COLO668 (cell line): ENCODE measurements at regions not wholly inside any gene's neighbourhood (a gene's known extent, or its start where the extent isn't known, plus 50 kb on each side); places are given as distances from the start of the nearest gene placed in this dataset.
"Not testable (repeated sequence)": the region's sequence is repeated elsewhere in the genome, so short reads cannot be mapped to it uniquely, and the experiment has no call there.

Experiments
- DNase-seq: peaks from one replicate; lab custom pipeline; 2025; ENCODE audit not compliant: unreplicated experiment; lab: John Stamatoyannopoulos, UW

DNA sequence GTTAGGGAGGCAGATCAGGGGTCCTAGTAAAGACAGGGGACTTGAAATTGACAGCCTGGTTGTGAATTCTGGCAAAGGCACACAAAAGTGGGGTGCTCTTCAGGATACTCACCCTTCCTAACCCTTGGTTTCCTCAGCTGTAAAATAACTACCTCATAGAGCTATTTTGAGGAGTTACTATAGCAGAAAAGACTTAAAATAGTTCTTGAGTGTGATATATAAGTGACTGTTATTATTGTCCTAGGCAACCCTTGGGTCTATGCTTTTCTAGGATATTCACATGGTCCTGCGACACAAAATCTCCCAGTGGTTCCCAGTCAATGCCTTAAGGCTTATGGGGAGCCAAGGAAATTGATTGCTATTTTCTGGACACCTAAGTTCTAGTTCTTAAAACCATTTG, 98.1 kb upstream of the NAMPT start:
- DNase-seq = no peak

DNA sequence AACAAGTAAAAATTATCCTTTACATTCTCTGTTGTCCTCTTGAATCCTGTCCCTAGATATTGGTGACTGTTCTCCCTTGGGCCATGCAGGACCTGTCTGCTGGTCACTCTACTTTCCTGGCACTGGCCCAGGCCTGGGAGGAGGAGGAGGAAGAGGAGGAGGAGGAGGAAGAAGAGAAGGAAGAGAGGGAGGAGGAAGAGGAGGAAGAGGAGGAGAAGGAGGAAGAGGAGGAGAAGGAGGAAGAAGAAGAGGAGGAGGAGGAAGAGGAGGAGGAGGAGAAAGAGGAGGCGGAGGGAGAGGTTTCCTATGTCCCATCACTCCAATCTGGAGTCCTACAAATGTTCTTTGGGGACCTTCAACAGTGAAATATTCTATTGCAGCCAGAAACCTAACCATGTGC, 97.3 kb upstream of the NAMPT start:
- no peak for DNase-seq

DNA sequence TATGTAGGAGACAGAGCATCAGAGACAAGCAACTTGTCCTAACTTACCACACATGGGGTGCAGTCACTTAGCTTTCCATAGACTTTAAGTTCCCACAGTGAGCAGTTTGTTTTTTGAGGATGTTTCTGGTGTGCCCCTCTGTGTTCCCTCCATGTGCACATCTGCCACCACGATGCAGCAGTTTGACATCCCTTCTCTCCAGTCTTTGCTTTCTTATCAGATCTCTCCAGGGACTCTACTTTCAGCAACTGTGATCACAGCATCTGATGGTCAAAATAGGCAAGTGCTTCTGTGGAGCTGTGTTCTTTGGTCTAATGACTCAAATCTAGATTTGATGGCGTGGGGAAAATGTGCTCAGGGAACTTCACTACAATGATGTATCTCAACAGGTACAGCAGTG, 96.5 kb upstream of the NAMPT start:
- no peak for DNase-seq

DNA sequence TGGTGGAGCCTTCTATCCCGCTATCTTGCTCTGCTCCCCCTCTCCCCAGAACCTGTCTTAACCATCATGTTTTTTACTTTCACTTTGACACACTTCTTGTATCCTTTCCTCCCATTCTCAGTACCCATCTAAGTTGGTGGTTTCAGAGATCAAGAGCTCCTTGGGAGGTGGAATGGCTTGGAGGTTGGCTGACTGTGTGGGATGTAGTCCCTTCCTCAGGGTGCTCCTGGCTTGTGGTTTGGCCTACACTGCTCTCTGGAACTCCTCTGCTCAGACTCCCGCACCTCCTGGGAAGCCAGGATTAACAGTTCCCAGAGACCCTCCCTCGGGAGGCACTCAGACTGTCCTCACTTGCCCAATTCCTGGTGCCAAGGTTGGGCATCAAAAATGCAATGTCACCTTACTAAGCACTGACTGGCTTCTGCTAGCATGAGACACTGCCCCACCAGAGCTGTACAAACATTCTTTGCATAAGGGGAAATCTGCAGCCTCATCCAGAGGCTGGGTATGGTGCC, 93.1 kb upstream of the NAMPT start:
- DNase-seq = no peak

DNA sequence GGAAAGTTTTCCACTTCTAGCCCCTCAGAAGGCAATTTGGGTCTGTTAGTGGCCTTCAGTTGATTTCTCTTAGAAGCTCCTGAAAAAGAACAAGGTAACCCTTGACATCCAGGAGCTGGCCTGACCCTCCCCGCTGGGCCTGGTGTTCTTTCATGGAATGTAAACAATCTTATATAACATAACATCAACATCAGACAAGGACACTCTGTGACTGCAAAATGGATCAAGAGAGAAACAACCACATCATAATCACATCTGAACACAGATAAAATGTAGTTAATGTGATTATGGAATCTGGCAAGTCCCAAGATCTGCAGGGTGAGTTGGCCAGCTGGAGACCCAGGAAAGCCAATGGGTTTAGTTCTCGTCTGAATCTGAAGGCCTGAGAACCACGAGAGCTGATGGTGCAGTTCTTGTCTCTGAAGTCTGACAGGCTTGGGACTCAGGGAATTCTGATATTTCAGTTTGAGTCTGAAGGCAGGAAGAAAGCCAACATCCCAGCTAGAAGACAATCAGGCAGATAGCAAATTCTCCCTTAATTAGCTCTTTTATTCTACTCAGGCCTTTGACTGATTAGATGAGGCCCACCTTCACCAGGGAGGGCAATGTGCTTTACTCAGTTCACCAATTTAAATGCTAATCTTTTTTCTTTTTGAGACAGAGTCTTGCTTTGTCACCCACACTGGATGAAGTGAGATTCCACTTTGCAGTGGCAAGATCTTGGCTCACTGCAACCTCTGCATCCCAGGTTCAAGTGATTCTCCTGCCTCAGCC, 91.4 kb upstream of the NAMPT start:
- DNase-seq = no peak

DNA sequence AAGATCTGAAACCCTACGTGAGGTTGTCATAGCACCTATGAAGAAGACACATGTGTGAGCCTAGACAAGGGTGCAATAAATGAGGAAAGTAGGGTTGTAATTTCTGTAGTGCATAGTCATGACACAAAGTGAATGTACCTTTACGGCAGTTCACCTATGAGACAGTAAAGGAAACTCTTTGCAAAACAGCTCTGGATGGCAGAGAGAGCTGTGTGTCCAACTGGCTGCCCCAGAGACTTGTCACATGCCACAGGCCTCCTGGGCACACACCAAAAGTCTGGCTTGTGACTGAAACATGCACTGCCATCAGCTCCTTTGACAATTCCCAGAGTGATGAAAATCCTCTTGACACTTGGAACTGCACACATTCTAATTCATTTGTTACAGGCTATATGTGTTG, 90.7 kb upstream of the NAMPT start:
- DNase-seq = no peak

GRCh38 chr7:106374437-106374836, 89.7 kb upstream of the NAMPT start:
- DNase-seq = no peak

- no peak for DNase-seq
Measured at GRCh38 chr7:106372595-106373318, 88.0 kb upstream of the NAMPT start.

- DNase-seq = no peak
Measured at GRCh38 chr7:106372126-106372525, 87.3 kb upstream of the NAMPT start.

DNA sequence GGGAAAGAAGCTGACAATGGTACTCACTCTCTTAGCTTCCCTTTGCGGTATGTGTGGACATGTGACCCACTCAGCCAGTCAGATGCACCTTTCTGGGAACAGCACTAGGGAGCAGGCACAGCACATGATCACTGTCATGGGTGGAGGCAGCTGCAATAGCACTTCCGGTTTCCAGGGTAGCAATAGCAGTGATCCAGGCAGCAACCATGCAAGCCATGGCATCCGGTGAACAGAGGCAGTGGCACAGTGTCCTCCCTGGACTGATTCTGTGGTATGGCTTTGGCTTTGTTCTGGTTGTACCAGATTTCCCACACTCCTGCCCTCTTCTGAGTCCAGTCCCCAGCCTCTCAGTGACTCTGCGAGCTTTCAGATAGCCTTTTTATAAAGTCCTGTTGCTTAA, 86.8 kb upstream of the NAMPT start:
- no peak for DNase-seq

DNA sequence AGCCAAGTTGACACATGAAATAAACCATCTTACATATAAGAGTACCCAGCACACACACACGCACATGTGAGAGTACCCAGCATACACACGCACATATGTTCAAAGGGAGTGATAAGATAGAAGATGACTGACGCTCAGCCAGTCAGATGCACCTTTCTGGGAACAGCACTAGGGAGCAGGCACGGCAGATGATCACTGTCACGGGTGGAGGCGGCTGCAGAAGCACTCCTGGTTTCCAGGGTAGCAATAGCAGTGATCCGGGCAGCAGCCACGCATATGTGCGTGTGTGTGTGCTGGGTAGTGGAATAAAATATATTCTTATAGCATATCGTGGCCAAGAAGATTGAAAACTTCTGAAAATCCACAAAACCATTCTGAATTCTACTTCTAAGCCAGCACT, 85.8 kb upstream of the NAMPT start:
- DNase-seq = no peak

- no peak for DNase-seq
Measured at GRCh38 chr7:106369816-106370215, 85.0 kb upstream of the NAMPT start.

DNA sequence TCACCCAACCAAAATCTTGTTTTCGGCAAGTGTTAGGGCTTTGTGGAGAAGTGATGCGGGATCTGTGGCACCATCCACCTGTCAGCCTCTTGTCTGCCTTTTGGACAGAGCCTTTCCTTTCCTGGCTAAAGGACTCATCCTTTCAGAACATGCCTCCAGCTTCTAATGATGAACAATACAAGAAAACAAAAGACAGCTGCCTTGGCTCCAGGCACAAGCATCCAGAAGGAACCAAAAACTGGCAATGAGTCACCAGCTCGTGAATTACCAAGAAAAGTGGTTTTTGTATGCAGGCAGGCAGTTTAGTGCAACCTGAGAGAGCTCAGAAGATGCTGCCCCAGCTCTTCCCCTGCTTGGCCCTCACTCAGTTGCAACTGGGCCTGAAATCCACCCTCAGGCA, 84.6 kb upstream of the NAMPT start:
- no peak for DNase-seq

GRCh38 chr7:106367664-106368063, 82.9 kb upstream of the NAMPT start:
- DNase-seq = no peak

- no peak for DNase-seq
Measured at GRCh38 chr7:106367018-106367420, 82.2 kb upstream of the NAMPT start.

GRCh38 chr7:106365252-106366005, 80.6 kb upstream of the NAMPT start:
- DNase-seq = no peak

DNA sequence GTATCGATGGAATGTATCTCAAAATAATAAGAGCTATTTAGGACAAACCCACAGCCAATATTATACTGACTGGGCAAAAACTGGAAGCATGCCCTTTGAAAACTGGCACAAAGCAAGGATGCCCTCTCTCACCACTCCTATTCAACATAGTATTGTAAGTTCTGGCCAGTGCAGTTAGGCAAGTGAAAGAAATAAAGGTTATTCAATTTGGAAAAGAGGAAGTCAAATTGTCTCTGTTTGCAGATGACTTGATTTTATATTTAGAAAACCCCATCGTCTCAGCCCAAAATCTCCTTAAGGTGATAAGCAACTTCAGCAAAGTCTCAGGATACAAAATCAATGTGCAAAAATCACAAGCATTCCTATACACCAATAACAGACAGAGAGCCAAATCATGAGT, 77.7 kb upstream of the NAMPT start:
- not testable (repeated sequence) for DNase-seq

GRCh38 chr7:106358103-106358663, 73.4 kb upstream of the NAMPT start:
- DNase-seq = no peak

DNA sequence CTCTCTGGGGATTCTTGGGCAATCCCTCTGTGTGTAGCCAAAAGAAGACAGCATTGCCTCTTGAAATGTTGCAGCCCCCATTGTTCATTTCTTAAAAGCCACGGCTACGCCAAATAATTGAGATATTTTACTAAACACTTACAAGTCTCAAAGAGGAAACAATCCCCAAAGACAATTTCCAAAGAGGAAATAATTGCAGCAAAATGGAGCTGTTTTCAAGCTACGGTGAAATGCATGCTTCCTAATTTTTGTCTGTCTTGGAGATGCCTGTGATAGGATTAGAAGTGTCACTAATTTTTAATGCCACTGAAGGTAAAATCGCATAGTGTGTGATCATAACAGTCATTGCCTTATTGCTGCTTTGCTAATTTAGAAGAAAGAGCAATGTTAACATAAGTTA, 72.9 kb upstream of the NAMPT start:
- no peak for DNase-seq

DNA sequence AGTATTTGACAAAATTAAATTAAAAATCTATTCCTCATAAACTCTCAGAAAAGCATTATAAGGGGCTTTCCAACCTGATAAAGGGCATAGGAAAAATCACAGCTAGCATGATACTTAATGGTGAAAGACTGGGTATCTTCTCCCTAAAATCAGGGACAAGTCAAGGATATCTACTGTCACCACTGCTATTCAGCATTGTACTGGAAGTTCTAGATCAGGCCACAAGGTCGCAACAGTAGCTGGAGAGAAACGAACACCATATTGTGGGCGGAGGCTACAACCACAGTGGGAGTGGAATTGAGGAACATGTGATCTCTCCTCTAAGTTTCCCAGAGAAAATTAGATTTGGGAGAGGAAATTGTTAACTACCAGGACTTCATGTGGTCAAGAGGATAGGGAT, 70.0 kb upstream of the NAMPT start:
- DNase-seq = no peak

DNA sequence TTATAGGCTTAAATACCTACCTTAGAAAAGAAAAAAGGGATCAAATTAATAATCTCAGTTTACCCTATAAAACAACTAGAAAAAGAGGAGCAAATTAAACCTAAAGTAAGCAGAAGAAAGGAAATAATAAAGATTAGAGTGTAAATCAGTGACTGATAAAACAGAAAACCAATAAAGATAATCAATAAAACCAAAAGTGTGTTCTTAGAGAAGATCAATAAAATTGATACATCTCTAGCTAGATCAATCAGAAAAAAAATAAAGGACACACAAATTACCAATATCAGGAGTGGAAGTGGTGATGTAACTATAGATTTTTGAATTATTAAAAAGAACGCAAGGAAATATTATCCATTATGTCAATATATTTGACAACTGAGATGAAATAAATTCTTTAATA, 69.2 kb upstream of the NAMPT start:
- DNase-seq = no peak
